Peyer's patch (tissue), 4 donors: ENCODE measurements at regions not wholly inside any gene's neighbourhood (a gene's known extent, or its start where the extent isn't known, plus 50 kb on each side); places are given as distances from the start of the nearest gene placed in this dataset.

Experiments used
- POLR2A ChIP-seq, 2 donors: fragments of 450-650 bp; IDR thresholded peaks; one replicate each; pipeline ENCODE4 v1.5.1; 2017; ENCODE audit warnings: antibody characterized with exemption in 2 of 2, mild to moderate bottlenecking in 2 of 2, moderate library complexity in 2 of 2
- TF ChIP-seq, protein P1 (sequence below), 6 experiments: fragments of 450-650 bp in 4 of 6; fragments of 200-600 bp in 2 of 6; sonication (generic) in 1 of 6; IDR thresholded peaks; one replicate each; pipeline ENCODE4 v1.5.1; 2017 to 2019; ENCODE audit warnings: antibody characterized with exemption in 6 of 6, mild to moderate bottlenecking in 3 of 6, moderate library complexity in 1 of 6

DNA sequence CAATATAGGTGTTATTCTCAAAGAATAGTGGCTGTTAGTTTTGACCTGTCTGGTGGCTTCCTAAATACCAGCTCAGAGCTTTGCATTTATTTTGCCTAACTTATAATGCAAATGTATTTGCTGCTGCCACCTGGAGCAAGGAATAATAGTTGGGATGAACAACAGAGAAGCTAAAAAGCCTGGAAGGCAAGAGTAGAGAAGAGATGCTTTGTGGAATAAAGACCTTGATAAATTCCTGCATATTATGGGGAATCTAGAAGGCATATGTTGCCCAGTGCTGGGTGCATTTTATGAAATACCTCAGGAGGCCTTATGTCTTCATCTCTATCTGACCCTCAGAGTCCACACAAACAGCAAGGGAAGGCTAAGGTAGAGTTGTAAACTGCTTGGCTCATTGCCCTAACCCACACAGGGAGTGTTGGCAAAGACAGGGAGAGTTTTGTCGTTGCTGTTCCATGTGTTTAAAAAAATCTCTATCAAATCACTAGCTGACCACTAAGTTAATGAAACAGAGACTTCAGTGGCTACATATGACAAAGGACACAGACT, 53.7 kb upstream of the SCAF11 start:
- TF ChIP-seq, protein P1, sequence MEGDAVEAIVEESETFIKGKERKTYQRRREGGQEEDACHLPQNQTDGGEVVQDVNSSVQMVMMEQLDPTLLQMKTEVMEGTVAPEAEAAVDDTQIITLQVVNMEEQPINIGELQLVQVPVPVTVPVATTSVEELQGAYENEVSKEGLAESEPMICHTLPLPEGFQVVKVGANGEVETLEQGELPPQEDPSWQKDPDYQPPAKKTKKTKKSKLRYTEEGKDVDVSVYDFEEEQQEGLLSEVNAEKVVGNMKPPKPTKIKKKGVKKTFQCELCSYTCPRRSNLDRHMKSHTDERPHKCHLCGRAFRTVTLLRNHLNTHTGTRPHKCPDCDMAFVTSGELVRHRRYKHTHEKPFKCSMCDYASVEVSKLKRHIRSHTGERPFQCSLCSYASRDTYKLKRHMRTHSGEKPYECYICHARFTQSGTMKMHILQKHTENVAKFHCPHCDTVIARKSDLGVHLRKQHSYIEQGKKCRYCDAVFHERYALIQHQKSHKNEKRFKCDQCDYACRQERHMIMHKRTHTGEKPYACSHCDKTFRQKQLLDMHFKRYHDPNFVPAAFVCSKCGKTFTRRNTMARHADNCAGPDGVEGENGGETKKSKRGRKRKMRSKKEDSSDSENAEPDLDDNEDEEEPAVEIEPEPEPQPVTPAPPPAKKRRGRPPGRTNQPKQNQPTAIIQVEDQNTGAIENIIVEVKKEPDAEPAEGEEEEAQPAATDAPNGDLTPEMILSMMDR (IDR thresholded peaks at IDR 0.05): no peak
- no peak for TF ChIP-seq POLR2A (IDR thresholded peaks at IDR 0.05)
